HepG2 (cell line): ENCODE measurements at regions not wholly inside any gene's neighbourhood (a gene's known extent, or its start where the extent isn't known, plus 50 kb on each side); places are given as distances from the start of the nearest gene placed in this dataset.

Source experiments
- BRF2 ChIP-seq: sonication (generic); formaldehyde crosslinking; IDR thresholded peaks from 2 replicates; pipeline ENCODE4 v1.8.1; 2022; ENCODE audit warnings: mild to moderate bottlenecking, missing genetic modification reagents
- CC2D1A ChIP-seq: sonication (generic); formaldehyde crosslinking; IDR thresholded peaks from 2 replicates; pipeline ENCODE4 v1.8.1; 2023; ENCODE audit warnings: mild to moderate bottlenecking, missing genetic modification reagents
- CREB1 ChIP-seq, 2 experiments: fragments of 450-650 bp in 1 of 2; IDR thresholded peaks; 2 replicates each; pipeline ENCODE4 v1.6.1; 2016 to 2017; ENCODE audit warnings: control low read depth in 1 of 2, mild to moderate bottlenecking in 1 of 2, missing compliant biosample characterization in 1 of 2, missing genetic modification characterization in 1 of 2
- DRAP1 ChIP-seq: IDR thresholded peaks from 2 replicates; pipeline ENCODE4 v1.6.1; 2016; ENCODE audit warnings: missing genetic modification reagents, missing compliant biosample characterization
- ETV5 ChIP-seq: IDR thresholded peaks from 2 replicates; pipeline ENCODE4 v1.6.1; 2018; ENCODE audit warnings: missing biosample characterization, missing genetic modification reagents, inconsistent platforms, borderline replicate concordance
- GATAD2A ChIP-seq: IDR thresholded peaks from 2 replicates; pipeline ENCODE4 v1.6.1; 2016
- NFIC ChIP-seq: IDR thresholded peaks from 2 replicates; pipeline ENCODE4 v1.6.1; 2012; ENCODE audit warnings: mild to moderate bottlenecking, low read length, inconsistent platforms
- NR2C2 ChIP-seq: sonication (generic); formaldehyde crosslinking; IDR thresholded peaks from 2 replicates; pipeline ENCODE4 v1.4.0; 2020; ENCODE audit warnings: missing genetic modification reagents, mild to moderate bottlenecking, moderate library complexity, borderline replicate concordance
- NR2F1 ChIP-seq, 2 experiments: fragments of 450-650 bp in 1 of 2; formaldehyde crosslinking in 1 of 2; IDR thresholded peaks; 2 replicates each; pipeline versions ENCODE4 v1.5.0 to v1.6.1; 2016 to 2020; ENCODE audit warnings: mild to moderate bottlenecking in 1 of 2, missing compliant biosample characterization in 1 of 2, missing genetic modification reagents in 1 of 2, moderate library complexity in 1 of 2
- PAXIP1 ChIP-seq: sonication (generic); formaldehyde crosslinking; conservative IDR thresholded peaks from 2 replicates; pipeline ENCODE4 v1.4.0; 2020; ENCODE audit warnings: mild to moderate bottlenecking, missing genetic modification reagents, moderate library complexity
- SMC3 ChIP-seq: IDR thresholded peaks from 2 replicates; pipeline ENCODE4 v1.6.1; 2011; ENCODE audit warnings: low read length, improper control_type of control experiment
- SNAPC5 ChIP-seq: sonication (generic); formaldehyde crosslinking; IDR thresholded peaks from 2 replicates; pipeline ENCODE4 v1.8.1; 2023; ENCODE audit warnings: mild to moderate bottlenecking, missing genetic modification reagents, borderline replicate concordance
- TARDBP ChIP-seq: sonication (generic); formaldehyde crosslinking; IDR thresholded peaks from 2 replicates; pipeline ENCODE4 v1.8.0; 2022; ENCODE audit warnings: mild to moderate bottlenecking, missing genetic modification reagents
- TCF7 ChIP-seq: sonication (generic); IDR thresholded peaks from 2 replicates; pipeline ENCODE4 v1.6.1; 2016; ENCODE audit warnings: antibody characterized with exemption, low read depth
- TEAD2 ChIP-seq: sonication (generic); formaldehyde crosslinking; IDR thresholded peaks from 2 replicates; pipeline ENCODE4 v1.9.0; 2021; ENCODE audit warnings: missing genetic modification reagents
- ZBTB39 ChIP-seq: sonication (generic); formaldehyde crosslinking; IDR thresholded peaks from 2 replicates; pipeline ENCODE4 v1.5.0; 2020; ENCODE audit warnings: missing genetic modification reagents
- ZNF121 ChIP-seq: sonication (generic); formaldehyde crosslinking; IDR thresholded peaks from 2 replicates; pipeline ENCODE4 v1.5.0; 2020; ENCODE audit warnings: mild to moderate bottlenecking, missing genetic modification reagents
- ZNF136 ChIP-seq: sonication (generic); formaldehyde crosslinking; IDR thresholded peaks from 2 replicates; pipeline ENCODE4 v1.8.1; 2022; ENCODE audit warnings: low read depth, mild to moderate bottlenecking, moderate library complexity, missing genetic modification reagents
- ZNF317 ChIP-seq: sonication (generic); formaldehyde crosslinking; IDR thresholded peaks from 2 replicates; pipeline ENCODE4 v1.5.0; 2020; ENCODE audit warnings: mild to moderate bottlenecking, missing genetic modification reagents
- ZSCAN5A ChIP-seq: sonication (generic); formaldehyde crosslinking; IDR thresholded peaks from 2 replicates; pipeline ENCODE4 v1.8.0; 2022; ENCODE audit warnings: mild to moderate bottlenecking, missing genetic modification reagents, borderline replicate concordance

GRCh38 chr6:37106982-37107491 lies 62.9 kb upstream of the PIM1 start (continued):
- peak; percentile 95 for TF ChIP-seq PAXIP1
- TF ChIP-seq DRAP1 (CRISPR knock-in tag): 0 out of 2 replicates have a peak, but pooled peaks have one; percentile 25
- no peak for TF ChIP-seq ZNF136 (CRISPR knock-in tag)
- TF ChIP-seq ZNF317: 0 out of 2 replicates have a peak, but pooled peaks have one; percentile 23
- TF ChIP-seq SMC3: peak; percentile 8; the same call in 1 of the 2 replicates
- TF ChIP-seq SNAPC5: no peak
- 0 out of 2 replicates have a peak, but pooled peaks have one; percentile 64 for TF ChIP-seq BRF2 (CRISPR knock-in tag)
- peak; percentile 78 for TF ChIP-seq NR2C2 (CRISPR knock-in tag)
- TF ChIP-seq NFIC: peak; percentile 77
- TF ChIP-seq ZBTB39: 0 out of 2 replicates have a peak, but pooled peaks have one; percentile 45
- TF ChIP-seq CC2D1A: no peak
- TF ChIP-seq TEAD2 (CRISPR knock-in tag): no peak
- TF ChIP-seq ETV5: peak; percentile 93; the same call in 1 of the 2 replicates
- peak; percentile 78 for TF ChIP-seq TARDBP (CRISPR knock-in tag)
- no peak; the same call in 1 of the 2 replicates for TF ChIP-seq ZSCAN5A (CRISPR knock-in tag)
- TF ChIP-seq ZNF121 (CRISPR knock-in tag): no peak
- TF ChIP-seq NR2F1 (CRISPR knock-in tag; IDR thresholded peaks at IDR 0.05): peak; percentile 92 to 97
- TF ChIP-seq GATAD2A (CRISPR knock-in tag): peak; percentile 93
- TF ChIP-seq CREB1 (IDR thresholded peaks at IDR 0.05): no peak
- TF ChIP-seq CREB1 (CRISPR knock-in tag; IDR thresholded peaks at IDR 0.05): peak; percentile 54; the same call in 1 of the 2 replicates
- peak; percentile 86 for TF ChIP-seq TCF7
